SJCRH30 (cell line): ENCODE measurements at regions not wholly inside any gene's neighbourhood (a gene's known extent, or its start where the extent isn't known, plus 50 kb on each side); places are given as distances from the start of the nearest gene placed in this dataset.

ENCODE experiments used
- DNase-seq, 2 experiments: peaks; one replicate each; pipeline ENCODE4 v3.0.0-alpha.2; 2015 to 2020
- H3K27ac ChIP-seq: fragments of 250-450 bp; sonication (Bioruptor Pico); 2 replicates; pipeline ENCODE4 v1.5.1; 2020; ENCODE audit warnings: mild to moderate bottlenecking, moderate library complexity
- H3K27me3 ChIP-seq: fragments of 250-450 bp; sonication (Bioruptor Pico); 2 replicates; pipeline ENCODE4 v1.5.1; 2020; ENCODE audit warnings: mild to moderate bottlenecking, moderate library complexity
- H3K36me3 ChIP-seq: fragments of 250-450 bp; sonication (Bioruptor Pico); 2 replicates; pipeline ENCODE4 v1.5.1; 2020; ENCODE audit warnings: mild to moderate bottlenecking, moderate library complexity
- H3K4me1 ChIP-seq: fragments of 250-450 bp; sonication (Bioruptor Pico); 2 replicates; pipeline ENCODE4 v1.5.1; 2020; ENCODE audit warnings: mild to moderate bottlenecking, moderate library complexity
- H3K4me3 ChIP-seq: fragments of 250-450 bp; sonication (Bioruptor Pico); 2 replicates; pipeline ENCODE4 v1.5.1; 2020; ENCODE audit warnings: mild to moderate bottlenecking, moderate library complexity
- H3K9me3 ChIP-seq: fragments of 250-450 bp; sonication (Bioruptor Pico); replicated peaks from 2 replicates; pipeline ENCODE4 v1.5.1; 2020; ENCODE audit warnings: mild to moderate bottlenecking, moderate library complexity

DNA sequence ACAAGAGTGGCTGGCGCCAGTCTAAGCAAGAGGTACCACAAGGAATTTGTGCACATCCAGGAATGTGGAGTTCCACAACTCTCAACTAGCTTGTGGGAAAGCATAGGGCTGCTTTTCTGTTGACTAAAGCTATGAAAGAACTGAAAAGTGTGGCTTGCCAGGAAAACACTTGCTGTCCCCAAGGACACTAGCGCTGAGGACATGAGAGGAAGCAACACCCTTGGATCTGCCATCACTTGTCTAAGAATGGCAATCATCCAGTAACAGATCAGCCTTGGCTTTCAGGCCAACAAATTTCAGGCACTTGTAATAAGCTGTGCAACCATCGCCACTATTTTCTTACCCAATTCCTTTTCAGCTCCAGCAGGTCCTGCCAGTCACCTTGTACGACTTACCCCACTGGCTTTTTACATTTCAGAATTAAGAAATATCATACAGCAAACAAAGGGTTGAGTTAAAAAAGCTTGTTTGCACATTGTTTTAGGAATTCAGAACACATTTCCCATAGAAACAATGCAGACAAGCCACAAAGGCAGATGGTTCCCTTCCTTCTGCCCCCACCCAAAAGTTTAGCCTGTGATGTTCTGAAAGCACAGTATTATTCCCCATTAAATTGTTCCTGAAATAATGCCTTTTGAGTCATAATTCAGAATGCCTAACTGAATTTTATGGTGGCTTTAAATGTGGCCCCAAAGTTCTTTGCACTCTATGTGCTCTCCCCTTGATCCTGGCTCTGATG is 57.9 kb upstream of the SSTR4 start:
- Histone ChIP-seq H3K36me3 (no peaks in the 10 kb centered on the region), H3K9me3 (0 out of 2 replicates have a peak, but pooled peaks cover 4% of the 10 kb centered on the region), H3K4me3 (no peak overlapping the region), H3K27ac (peak overlapping the region; percentile 55), H3K4me1 (peaks cover 26% of the 10 kb centered on the region), H3K27me3 (no peaks in the 10 kb centered on the region)
- DNase-seq: peak; percentile 76

DNA sequence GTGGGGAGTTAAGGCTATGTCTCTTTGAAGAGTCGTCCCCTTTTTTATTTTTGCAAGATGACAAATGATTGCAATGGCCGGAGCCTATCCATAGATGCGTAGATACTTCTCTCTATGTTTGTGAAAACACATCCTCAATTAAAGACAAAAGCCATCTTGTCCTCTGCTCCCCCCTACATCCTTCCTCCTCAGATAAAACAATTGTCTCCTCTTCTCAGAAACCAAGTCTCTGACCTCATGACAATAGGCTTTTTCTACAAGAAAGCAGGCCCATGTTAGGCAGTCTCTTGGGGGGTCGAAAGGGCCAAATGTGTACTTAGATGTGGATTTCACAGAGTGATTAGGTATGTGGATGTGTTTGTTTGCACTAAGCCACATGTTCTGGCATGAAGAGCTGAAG is 51.1 kb upstream of the SSTR4 start:
- no peak for DNase-seq
- H3K9me3 ChIP-seq: 0 out of 2 replicates have a peak, but pooled peaks cover 4% of the 10 kb centered on the region
- H3K4me1 ChIP-seq: 0 out of 2 replicates have a peak, but pooled peaks cover 2% of the 10 kb centered on the region
- H3K36me3 ChIP-seq: no peaks in the 10 kb centered on the region
- H3K4me3 ChIP-seq: no peak overlapping the region
- no peaks in the 10 kb centered on the region for H3K27me3 ChIP-seq
- H3K27ac ChIP-seq: no peak overlapping the region

DNA sequence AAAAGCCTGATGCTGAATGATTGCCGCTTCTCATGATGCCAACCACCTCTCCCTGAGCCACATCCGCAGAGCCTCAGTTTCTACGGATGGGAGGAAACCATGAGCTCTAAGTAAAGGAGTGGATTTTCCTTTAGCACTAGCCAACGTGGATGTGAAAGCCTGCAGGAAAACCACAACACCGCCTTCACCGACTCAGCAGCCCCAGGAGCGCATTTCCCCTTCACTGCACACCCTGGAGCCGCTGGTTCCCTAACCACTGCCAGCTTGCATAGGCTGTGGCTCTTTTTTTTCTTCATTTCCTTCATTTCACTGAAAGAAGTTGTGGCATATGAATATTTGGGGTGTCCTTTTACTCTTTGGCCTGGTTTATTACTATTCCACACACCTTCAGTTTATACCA is 50.5 kb upstream of the SSTR4 start:
- Histone ChIP-seq H3K9me3 (0 out of 2 replicates have a peak, but pooled peaks cover 4% of the 10 kb centered on the region), H3K27ac (no peak overlapping the region), H3K36me3 (no peaks in the 10 kb centered on the region), H3K4me3 (no peak overlapping the region), H3K27me3 (no peaks in the 10 kb centered on the region), H3K4me1 (0 out of 2 replicates have a peak, but pooled peaks cover 2% of the 10 kb centered on the region)
- DNase-seq: no peak

DNA sequence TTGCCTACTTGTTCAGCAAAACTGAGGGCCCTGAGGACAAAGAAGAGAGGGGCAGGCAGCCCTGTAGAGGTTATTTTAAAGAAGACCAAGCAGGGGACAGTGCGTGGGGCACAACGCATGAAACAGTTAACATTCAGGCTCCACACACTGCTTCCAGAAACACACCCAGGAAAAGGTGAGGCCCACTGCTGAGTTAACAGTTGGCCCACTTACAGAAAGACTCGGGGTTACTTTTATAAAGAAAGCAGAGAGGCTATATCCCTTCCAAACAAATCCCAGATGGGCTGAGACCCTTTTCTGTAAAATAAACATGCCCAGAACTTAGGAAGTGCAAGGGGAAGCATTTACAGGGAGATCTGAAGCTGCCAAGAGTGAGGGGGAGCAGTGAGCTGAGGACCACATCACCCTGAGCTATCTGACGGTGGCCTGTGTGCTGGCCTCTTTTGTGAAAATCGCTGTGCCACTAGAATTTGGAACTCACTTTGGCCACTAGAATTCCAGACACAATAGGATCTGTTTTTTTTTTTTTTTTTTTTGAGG is 49.8 kb upstream of the SSTR4 start:
- Histone ChIP-seq H3K27ac (no peak overlapping the region), H3K27me3 (no peaks in the 10 kb centered on the region), H3K36me3 (no peaks in the 10 kb centered on the region), H3K4me3 (no peak overlapping the region), H3K4me1 (0 out of 2 replicates have a peak, but pooled peaks cover 2% of the 10 kb centered on the region), H3K9me3 (0 out of 2 replicates have a peak, but pooled peaks cover 4% of the 10 kb centered on the region)
- no peak for DNase-seq
